NCI-H1417 (cell line): ENCODE measurements at regions not wholly inside any gene's neighbourhood (a gene's known extent, or its start where the extent isn't known, plus 50 kb on each side); places are given as distances from the start of the nearest gene placed in this dataset.
A peak's percentile ranks its signal among the peaks of the same experiment; 100 is the strongest.

ENCODE experiments used
- DNase-seq, 3 experiments: peaks; one replicate each; lab custom pipeline; 2025; lab: John Stamatoyannopoulos, UW

DNA sequence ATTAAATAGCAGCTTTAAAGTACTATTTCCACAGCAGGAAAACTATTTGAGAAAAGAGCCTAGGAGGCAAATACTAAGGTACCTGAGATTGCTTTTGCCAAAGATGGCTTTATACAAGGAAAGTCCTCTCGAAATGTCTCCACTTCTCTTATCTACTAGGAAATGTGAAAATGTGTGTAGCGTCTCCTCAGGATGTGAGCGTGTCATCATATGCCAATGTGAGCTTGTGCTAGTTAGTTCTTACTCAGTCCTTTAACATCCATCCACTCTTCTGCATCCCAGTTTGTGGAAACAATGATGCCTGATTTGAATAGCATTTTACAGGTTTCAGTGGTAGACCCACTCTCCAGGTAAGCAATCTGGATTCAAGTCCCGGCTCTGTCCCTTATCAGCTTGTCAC is 421.0 kb downstream of the DYNC2H1 start:
- DNase-seq = no peak

DNA sequence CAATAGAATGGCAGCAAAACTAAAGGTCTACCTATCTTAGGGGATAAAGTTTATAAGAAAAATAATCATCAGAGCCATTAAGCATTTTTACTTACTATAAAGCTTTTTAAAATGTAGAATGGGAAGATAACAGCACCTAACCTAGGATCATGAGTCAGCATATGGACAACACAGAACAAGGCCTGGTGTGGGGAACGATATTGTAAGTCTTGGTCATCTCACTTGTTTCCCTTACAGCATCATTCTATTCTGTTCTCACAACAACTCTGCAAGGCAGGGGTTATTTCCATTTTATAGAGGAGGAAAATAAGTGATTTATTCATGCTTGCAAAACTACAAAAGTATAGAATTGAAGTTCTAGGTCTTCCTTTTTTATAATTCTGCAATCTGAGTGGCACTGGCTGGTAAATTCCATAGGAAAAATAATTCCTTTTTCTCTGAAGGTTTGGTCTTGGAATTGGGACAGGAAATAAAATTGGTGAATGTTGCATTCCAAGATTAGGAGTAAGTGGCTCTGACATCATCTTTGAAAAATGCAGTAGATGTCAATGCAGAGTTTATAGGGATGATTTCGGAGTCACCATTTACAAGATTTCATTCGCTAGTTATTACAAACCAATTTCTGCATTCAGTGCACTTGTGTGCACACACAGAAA is 423.0 kb downstream of the DYNC2H1 start:
- no peak for DNase-seq

DNA sequence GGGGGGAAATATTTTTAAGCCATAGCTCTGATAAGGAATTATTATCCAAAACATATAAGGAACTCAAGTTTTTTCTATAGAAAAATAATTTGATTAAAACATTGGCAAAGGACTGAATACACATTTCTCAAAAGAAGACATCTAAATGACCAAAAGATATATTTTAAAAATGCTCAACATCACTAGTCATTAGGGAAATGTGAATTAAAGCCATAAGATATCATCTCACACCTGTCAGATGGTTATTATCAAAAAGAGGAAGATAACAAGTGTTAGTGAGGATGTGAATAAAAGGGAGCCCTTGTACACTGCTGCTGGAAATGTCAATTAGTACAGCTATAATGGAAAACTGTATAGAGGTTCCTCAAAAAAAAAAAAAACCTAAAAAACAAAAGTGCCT is 425.0 kb downstream of the DYNC2H1 start:
- no peak for DNase-seq

DNA sequence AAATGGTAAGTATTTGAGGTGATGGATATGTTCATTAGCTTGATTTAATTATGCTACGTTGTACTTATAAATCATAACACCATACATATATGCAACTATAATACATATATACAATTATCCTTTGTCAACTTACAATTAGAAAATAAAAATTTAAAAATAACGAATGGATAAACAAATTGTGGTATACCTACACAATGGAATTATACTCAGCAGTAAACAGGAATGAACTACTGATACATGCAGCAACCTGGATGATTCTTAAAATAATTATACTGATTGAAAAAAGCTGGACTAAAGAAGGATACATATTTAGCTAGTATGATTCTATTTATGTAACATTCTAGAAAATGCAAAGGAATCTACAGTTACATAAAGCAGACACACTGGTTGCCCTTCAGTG is 425.7 kb downstream of the DYNC2H1 start:
- DNase-seq = no peak

DNA sequence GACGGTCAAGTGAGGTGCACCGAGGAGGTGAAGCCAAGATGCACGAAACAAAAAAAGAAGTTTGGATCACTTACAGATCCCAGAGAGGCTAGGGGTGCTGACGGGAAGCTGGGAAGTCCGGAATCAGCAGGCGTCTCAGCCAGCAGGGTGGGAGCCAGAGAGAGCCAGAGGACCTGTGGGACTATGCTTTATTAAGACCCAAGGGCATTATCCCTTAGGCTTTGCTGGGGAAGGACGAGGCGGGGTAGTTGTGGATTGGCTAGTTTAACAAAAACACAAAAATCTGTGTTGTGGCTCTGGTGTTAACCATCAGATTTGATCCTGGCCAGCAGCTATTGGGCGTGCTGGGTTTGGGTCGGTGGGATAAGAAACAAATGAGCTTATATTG is 427.1 kb downstream of the DYNC2H1 start:
- no peak for DNase-seq

DNA sequence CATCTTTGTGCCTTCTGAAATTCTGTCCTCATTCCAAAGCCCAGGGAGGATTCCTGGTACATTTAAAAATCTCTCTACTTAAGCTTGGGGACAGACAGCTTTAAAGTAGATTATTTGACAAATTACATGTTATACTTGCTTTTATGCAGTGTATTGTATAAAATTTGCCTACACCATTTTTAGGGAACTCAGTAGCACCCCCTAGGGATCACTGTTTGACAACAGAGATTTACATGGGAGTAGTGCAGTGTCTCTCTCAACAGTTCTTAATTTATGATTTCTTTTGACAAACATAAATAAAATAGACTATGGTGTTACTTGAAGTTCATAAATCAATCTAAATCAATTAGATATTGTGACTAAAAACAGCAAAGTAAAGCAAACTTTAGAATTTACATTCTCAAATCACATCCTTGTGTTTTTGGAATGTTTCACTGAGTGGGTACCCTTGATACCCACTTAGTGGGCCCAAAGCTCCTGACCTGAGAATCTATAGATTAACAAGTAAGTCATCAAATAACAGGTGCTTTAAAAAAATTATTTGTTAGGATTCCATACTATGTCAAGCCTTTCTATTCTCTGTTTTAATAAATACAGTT is 428.8 kb downstream of the DYNC2H1 start:
- peak in 2 of 3 experiments; percentile 38 to 74 for DNase-seq

DNA sequence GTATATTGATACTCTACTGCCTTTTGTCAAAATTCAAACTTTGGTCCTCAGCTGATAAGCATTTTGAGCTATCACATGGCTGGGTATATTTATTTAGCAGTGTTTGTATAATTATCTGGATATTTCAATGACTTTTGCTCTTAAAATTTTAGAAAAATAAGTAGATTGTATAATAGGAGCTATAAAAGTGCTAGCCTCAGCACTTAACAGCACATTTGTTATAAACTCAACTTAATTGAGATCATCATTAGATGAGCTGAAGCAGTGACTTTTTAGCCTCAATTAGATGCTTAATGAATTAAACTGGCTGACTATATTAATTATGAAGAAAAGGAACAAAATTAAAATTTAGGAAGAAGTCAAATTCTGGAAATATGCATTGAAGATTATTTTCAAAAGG is 429.9 kb downstream of the DYNC2H1 start:
- no peak for DNase-seq

DNA sequence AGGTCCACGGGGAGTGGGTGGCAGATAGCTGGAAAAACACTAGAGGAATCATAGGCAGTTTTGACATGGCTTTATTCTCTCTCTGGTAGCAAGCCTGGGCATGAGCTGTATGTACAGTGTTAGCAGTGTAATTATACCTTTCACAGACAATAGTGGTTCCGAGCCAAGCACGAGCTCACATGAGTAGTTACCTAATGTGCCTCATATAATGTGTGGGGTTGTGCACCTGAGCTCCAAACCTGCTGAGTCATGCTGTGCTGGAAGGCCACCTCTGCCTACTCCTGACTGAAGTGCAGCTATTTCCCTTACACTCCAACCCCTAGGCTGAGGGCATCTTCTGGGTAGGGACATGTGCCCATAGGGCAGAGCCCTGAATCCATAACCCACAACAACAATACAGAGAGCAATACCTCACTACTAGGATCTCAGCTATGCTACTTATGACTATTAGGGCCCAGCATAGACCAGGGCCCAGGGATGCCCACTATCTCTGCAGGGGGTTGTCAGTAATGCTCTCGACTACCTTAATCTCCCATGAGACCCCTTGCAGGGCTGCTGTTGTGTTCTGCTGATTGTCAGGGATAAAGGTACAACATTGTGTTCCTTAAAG is 432.1 kb downstream of the DYNC2H1 start:
- peak; percentile 15 to 58 (median 24) for DNase-seq

DNA sequence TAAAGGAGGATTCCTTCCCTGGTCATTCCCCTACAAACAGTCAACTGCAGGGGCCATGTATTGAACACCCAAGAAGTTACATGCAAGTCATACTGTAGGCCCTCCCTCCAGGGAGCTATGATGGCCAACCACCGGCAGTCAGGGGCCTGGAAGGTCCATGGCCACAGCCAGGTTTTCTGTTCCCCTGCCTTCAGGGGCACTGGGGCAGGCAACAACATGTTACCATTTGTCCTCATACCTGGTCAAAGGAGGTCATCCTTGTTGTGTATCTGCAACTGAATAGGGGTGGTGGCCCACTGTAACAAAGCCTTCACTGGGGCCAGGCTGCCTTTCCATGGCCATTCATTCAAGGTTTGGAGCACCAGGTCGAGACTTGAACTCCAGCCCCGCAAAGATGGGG is 433.6 kb downstream of the DYNC2H1 start:
- DNase-seq = no peak

DNA sequence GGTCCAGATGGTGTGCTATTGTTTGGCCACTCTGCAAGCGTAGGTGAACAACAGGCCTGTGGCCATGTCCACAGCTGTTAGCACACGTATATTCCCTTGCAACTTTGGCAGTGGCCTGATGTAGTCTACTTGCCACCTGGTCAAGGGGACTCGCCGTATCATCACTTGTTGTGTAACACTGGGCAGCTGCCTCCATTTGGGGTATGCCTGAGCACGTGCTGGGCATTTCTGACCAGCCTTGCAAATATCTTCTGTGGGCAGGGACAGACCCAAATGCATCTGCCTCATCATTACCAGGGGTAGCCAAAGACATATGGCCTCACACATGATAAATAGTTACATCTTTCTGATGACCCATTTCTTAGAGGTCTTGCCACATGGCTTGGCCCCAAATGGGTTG is 434.2 kb downstream of the DYNC2H1 start:
- no peak for DNase-seq

DNA sequence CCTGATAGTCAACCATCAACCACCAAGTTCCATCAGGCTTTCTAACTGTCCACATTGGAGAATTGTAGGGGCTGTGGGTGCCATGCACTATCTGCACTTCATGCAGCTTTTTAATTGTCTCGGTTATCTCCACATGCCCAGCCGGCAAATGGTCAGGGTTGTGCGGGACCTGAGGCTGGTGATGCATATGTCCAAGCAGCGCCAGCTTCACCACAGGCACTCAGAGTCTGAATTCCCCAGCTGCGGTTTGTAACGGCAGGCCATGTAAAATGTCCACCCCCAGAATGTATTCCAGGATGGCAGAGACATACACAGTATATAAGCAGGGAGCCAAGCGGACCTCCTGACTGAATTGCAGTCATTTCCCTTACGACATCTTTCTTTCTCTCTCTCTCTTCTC is 435.6 kb downstream of the DYNC2H1 start:
- DNase-seq = no peak

DNA sequence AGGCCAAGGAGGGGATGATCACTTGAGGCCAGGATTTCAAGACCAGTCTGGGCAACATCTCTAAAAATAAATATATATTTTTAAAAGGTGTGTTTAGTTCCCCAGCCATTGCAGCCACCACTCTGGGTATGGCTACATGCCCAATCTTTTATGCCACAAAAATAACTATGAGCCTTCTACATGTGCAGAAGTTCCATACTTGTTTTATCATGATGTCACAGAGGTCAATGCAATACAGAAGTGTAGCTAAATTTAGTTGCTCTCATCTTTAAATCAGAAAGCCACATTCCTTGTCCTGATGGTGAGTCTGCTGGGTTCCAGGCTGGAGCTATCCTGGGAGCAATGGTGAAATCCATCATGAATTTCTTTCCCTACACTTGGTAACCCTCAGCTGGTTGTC is 436.3 kb downstream of the DYNC2H1 start:
- no peak for DNase-seq

DNA sequence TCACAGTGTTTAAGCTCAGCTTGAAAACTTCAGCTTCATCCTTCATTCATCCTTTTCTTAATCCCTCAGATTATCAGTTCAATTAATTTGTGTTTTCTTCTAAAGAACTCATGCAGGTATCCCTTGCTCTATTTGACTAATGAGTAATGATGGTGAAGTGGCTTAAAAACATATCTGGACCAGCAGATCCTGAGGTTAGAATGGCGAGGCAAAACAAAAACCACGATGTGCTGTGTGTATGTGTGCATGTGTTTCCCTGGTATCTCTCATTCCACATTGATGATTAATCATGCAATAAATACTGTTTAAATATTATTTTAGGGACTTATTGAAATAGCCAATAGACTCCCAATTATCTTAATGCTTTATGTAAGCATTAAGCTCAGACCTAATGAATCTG is 437.0 kb downstream of the DYNC2H1 start:
- DNase-seq = peak in 2 of 3 experiments; percentile 59 to 93

DNA sequence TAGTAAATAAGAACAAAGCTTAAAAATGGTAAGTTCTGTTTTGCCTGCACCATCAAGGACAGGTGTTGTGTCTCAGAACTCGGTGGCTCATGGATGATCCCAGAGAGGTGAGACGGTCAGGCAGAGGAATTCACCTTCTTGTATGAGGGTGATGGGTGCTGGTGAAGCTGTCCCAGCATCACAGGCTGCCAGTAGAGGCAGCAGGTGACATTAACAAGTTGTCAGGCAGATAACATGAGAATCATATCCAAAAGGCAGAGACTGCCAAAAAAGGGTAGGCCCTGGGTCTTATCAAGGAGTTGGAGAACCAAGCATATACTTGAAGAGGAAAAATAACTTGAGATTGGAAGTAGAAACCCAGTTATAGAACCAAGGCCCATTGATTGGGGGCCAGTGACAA is 437.8 kb downstream of the DYNC2H1 start:
- peak in 2 of 3 experiments; percentile 41 to 80 for DNase-seq

DNA sequence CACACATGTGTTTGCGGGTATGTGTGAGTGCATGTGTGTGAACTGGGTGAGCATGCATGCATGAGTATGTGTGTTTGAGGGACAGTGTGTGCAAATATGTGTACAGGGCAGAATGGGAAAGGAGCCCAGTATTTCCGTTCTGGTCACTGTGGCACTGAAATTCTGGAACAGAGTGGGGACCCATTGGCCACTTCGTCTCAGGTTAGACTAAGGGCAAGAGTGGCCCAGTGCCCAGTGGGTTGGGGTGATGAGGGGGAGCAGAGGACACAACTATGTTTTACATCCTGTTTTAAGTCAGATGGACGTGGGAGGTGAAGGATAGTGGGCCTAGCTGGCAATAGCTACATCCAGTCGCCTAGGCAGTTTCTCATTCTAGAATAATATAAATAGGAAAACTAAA is 438.5 kb downstream of the DYNC2H1 start:
- DNase-seq = no peak

DNA sequence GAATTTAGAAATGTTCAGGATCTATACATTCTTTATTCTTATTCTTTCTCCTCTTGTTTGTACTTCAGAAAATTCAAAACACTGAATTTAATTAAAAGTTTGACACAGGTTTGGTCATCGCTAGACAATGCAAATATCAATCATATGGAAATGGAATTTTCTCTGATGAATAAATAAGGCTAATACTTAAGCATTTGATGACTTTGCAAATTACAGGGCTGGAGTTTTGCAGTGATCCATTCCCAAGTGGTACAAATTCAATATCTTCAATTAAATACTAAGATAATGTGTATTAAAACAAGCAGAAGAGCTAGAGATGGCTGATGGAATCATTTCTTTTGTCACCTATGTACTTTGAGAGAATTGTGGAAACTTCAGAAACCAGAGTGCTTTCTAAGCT is 439.6 kb downstream of the DYNC2H1 start:
- no peak for DNase-seq

DNA sequence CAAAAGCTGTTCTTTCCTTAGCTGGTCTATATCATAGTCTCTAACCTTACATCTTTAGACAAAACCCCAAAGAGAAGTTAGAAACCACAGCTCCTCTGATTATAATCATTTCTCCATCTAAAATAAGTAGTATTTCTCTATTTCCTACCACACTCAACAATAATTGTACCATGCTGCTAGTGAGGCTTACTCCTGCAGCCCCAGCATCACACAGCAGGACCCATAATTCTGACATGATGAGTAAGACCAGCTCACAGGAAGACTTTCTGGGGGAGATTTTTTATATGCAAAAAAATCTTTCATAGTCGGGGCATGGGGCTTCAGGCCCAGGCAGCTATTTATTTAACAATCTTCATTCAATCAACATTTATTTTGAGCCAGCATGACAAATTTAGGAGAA is 441.6 kb downstream of the DYNC2H1 start:
- DNase-seq = no peak

DNA sequence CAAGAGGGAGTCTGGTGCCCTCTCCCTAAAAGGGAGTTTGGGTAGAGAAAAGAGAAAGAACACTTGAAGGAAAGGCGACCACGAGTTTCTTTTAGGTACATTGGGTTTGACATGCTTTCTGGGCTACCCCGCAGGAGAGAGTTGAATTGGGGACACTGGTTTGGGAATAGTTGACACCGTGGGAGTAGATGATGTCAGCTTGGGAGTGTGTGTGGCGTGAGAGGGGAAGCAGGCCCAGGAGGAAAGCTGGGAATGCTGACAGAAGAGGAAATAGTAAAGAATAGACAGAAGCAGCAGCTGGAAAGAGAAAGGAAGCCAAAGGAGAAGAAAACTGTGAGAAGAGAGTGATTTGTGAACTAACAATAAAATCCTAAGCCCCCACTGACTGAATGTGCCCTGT is 442.9 kb downstream of the DYNC2H1 start:
- no peak for DNase-seq

DNA sequence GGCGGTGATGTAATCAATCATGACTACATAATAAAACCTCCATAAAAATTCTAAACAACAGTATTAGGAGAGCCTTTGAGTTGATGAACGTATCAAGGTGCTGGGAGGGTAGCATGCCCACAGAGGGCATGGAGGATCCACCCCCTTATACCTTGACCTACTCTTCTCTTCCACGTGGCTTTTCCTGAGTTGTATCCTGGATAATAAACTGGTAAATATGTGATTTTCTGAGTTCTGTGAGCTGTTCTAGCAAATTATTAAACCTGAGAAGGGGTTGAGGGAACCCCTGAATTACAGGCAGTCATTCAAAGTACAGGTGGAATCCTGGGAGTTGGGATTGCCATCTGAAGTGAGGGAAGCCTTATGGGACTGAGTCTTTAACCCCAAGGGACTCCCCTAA is 446.9 kb downstream of the DYNC2H1 start:
- no peak for DNase-seq

DNA sequence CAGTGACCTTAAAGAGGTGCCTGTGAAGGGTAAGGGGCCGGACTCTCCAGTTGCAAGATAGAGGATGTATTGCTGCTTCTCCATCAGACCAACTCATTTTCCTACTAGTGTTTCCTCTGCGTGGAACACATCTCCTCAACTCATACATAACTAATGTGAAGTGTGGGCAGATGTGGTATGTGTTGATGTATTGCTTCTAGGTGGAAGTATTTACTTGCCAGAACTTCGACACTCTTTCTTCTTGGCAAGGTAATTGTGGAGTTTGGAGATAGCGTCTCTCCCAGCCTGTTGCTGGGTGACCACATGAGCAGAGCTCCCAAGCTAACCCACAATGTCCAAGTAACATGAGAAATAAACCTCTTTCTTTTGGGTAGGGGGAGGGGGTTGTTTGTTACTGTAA is 456.9 kb downstream of the DYNC2H1 start:
- no peak for DNase-seq

DNA sequence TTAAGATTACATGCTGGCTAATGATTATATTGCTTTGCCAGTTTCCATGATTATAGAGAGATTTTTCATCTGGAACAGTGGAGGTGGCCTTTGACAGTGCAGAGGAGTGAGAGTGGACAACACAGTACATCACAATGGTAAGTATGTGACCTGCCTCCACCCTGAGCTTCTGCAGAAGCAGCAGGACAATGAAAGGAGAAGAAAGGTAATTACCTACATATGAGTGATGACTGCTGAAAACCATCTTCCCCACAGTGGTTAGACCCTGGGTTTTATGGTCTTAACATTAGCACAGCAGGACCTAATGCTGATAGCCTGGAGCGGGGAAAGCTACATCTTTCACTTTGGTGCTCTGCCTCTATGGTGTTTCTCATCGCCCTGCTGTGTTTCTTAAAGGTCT is 454.7 kb upstream of the DDI1 start:
- peak in 2 of 3 experiments; percentile 58 to 91 for DNase-seq

DNA sequence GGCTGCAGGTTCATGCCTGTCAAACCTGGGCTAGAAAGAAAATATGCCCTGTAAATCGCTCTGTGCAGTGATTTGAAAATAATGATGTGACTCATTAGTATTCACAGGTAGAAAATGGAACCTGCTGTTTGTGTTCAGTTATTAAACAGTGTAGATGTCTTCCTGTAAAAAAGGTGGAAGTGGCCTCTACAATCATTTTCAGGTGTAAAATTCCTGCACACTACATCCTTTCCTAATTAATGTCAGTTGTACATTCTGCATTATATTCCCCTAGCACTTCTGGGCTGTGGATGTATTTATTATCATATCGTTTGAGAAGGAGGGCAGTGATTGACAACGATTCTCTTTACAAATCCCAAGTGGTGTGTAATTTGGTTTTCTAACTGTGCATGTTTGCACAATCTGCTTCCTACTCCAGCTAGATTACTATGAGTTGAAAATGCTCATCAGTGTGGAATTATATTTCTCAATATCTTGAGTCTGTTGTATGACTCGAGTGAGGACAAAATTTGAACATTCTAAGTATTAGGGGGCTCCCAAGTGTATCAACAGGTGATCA is 454.0 kb upstream of the DDI1 start:
- peak in 2 of 3 experiments; percentile 20 to 76 for DNase-seq

DNA sequence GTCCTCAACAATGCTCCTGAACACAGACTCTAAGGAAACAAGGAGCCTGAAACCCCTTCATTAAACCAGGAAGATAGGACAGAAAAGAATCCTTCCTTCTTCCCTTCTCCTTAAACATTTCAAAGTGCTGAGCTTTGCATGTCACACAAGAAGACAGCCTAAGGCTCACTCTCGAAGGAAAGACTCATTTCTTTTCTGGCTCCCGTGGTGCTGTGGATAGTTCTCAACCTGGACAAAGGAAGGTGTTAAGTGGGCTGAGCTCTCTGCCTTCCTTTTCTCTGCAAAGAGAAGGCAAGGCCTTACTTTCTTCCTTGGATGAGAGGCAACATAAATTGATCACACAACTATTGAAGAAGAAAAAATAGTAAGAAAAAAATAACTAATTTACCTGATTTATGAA is 452.4 kb upstream of the DDI1 start:
- DNase-seq = no peak
